Natural killer cell (primary cell): ENCODE measurements at regions not wholly inside any gene's neighbourhood (a gene's known extent, or its start where the extent isn't known, plus 50 kb on each side); places are given as distances from the start of the nearest gene placed in this dataset.

ENCODE experiments used
- ATAC-seq, 3 donors: fragments of 150-1000 bp in 2 of 3; fragments of 200-7000 bp in 1 of 3; cut with Tn5 transposase; 1 replicate in 1 of 3; 2 replicates in 2 of 3; pipeline ENCODE4 v1.10.0; 2021; ENCODE audit warnings: mild to moderate bottlenecking in 2 of 3, moderate library complexity in 2 of 3
- DNase-seq, 2 donors: peaks; one replicate each; pipeline versions ENCODE4 v3.0.0 to v3.0.0-alpha.2; 2013 to 2021; ENCODE audit warnings: mixed read lengths in 1 of 2
- H3K27ac ChIP-seq: one replicate; pipeline ENCODE4 v1.5.1; 2013; ENCODE audit warnings: mild to moderate bottlenecking, low read length
- H3K27me3 ChIP-seq: one replicate; pipeline ENCODE4 v1.6.1; 2013; ENCODE audit warnings: low read length; ENCODE audit not compliant: control insufficient read depth, insufficient read depth
- H3K36me3 ChIP-seq: one replicate; pipeline ENCODE4 v1.6.1; 2013; ENCODE audit warnings: low read length; ENCODE audit not compliant: control insufficient read depth, insufficient read depth
- H3K4me1 ChIP-seq: one replicate; pipeline ENCODE4 v1.6.1; 2013; ENCODE audit warnings: low read length; ENCODE audit not compliant: control insufficient read depth, insufficient read depth
- H3K4me3 ChIP-seq: one replicate; pipeline ENCODE4 v1.5.1; 2013; ENCODE audit warnings: low read length
- H3K9me3 ChIP-seq: one replicate; pipeline ENCODE4 v1.6.1; 2013; ENCODE audit warnings: low read length; ENCODE audit not compliant: control insufficient read depth, insufficient read depth
- H3K27ac Mint-ChIP-seq, 2 donors: one replicate each; pipeline ENCODE4 v1.8.0; 2022; ENCODE audit warnings: mild to moderate bottlenecking in 2 of 2, mixed read lengths in 2 of 2, moderate library complexity in 1 of 2
- H3K27me3 Mint-ChIP-seq, 2 donors: one replicate each; pipeline ENCODE4 v1.8.0; 2022; ENCODE audit warnings: low read depth in 2 of 2, mixed read lengths in 2 of 2
- H3K36me3 Mint-ChIP-seq: one replicate; pipeline ENCODE4 v1.8.0; 2022; ENCODE audit warnings: mixed read lengths
- H3K4me1 Mint-ChIP-seq, 2 donors: one replicate each; pipeline ENCODE4 v1.8.0; 2022; ENCODE audit warnings: mixed read lengths in 2 of 2
- H3K4me3 Mint-ChIP-seq: one replicate; pipeline ENCODE4 v1.8.0; 2022; ENCODE audit warnings: mild to moderate bottlenecking, moderate library complexity, mixed read lengths
- H3K9me3 Mint-ChIP-seq, 2 donors: one replicate each; pipeline ENCODE4 v1.8.0; 2022; ENCODE audit warnings: mixed read lengths in 2 of 2
- WGBS: methylation state at CpG from one replicate; pipeline ENCODE4 v1.1.7; 2013; ENCODE audit warnings: missing lambda C conversion rate; ENCODE audit not compliant: insufficient coverage; 5-methylcytosine and 5-hydroxymethylcytosine counted together
- intact Hi-C: fragments of 100-400 bp; cut with micrococcal nuclease; formaldehyde crosslinking; loops from one replicate; pipeline ENCODE4 v1.14.2; 2022
- TF ChIP-seq, protein P1 (sequence below): fragments of 200-600 bp; IDR thresholded peaks from one replicate; pipeline ENCODE4 v1.8.0; 2022; ENCODE audit warnings: antibody characterized with exemption

DNA sequence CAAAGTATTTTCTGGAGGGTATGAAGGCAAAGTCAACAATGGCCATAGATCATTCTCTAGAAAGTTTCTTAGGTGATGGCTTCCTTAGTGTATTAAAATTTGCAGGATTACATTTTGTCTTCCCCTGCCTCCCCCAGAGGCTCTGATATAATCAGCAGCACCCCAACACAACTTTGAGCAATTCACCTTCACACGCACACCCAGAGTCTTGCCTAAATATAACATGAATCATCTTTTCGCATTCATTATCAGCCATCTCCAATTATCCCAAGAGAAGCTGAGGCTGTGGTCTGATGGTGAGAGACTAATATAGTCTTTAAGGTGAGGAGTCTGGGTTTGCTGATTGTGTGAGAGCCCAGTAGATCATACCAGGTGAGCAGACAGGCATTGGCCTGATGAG lies 343.0 kb downstream of the RRAGC start:
- no peaks in the 10 kb centered on the region for H3K27me3 ChIP-seq
- H3K9me3 ChIP-seq = no peaks in the 10 kb centered on the region
- Mint-ChIP-seq H3K4me3 (no peak overlapping the region), H3K27ac (no peak overlapping the region), H3K9me3 (no peaks in the 10 kb centered on the region), H3K36me3 (no peaks in the 10 kb centered on the region), H3K27me3 (peaks cover 10 to 26% of the 10 kb centered on the region in 2 donors), H3K4me1 (no peaks in the 10 kb centered on the region)
- no peaks in the 10 kb centered on the region for H3K36me3 ChIP-seq
- no peaks in the 10 kb centered on the region for H3K4me1 ChIP-seq
- 88% methylated on average over 1 of the region's 2 CpGs for WGBS
- H3K4me3 ChIP-seq = no peak overlapping the region
- intact Hi-C loops = no loop called here
- no peak for DNase-seq
- no peak overlapping the region for H3K27ac ChIP-seq
- ATAC-seq = no peak
- TF ChIP-seq, protein P1, sequence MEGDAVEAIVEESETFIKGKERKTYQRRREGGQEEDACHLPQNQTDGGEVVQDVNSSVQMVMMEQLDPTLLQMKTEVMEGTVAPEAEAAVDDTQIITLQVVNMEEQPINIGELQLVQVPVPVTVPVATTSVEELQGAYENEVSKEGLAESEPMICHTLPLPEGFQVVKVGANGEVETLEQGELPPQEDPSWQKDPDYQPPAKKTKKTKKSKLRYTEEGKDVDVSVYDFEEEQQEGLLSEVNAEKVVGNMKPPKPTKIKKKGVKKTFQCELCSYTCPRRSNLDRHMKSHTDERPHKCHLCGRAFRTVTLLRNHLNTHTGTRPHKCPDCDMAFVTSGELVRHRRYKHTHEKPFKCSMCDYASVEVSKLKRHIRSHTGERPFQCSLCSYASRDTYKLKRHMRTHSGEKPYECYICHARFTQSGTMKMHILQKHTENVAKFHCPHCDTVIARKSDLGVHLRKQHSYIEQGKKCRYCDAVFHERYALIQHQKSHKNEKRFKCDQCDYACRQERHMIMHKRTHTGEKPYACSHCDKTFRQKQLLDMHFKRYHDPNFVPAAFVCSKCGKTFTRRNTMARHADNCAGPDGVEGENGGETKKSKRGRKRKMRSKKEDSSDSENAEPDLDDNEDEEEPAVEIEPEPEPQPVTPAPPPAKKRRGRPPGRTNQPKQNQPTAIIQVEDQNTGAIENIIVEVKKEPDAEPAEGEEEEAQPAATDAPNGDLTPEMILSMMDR = no peak

DNA sequence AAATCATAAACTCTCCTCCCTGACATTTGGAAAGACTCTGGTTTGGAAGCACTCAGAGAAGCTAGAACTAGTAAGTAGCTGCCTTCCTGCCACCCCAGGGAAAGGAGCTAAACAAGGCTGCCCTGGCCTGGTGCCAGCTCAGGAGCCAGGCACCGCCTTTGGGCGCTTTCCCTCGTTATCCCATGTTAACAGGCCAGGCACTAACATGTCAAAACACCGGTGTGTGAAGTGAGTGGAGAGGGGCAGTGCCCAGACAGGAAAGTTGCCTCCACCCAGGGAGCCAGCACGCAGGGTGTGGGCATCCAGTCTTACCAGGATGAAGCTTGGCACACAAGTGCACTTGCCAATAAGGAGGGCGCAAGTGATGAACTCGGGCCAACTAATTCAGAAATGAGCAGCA lies 346.8 kb downstream of the RRAGC start:
- no peaks in the 10 kb centered on the region for H3K36me3 ChIP-seq
- TF ChIP-seq, protein P1 = no peak
- Mint-ChIP-seq H3K27ac (no peak overlapping the region), H3K4me1 (no peaks in the 10 kb centered on the region), H3K27me3 (peaks cover 22 to 42% of the 10 kb centered on the region in 2 donors), H3K4me3 (no peak overlapping the region), H3K36me3 (no peaks in the 10 kb centered on the region), H3K9me3 (no peaks in the 10 kb centered on the region)
- H3K4me1 ChIP-seq = no peaks in the 10 kb centered on the region
- ATAC-seq (no peak), DNase-seq (no peak)
- H3K27me3 ChIP-seq = no peaks in the 10 kb centered on the region
- no peak overlapping the region for H3K4me3 ChIP-seq
- intact Hi-C loops = no loop called here
- H3K9me3 ChIP-seq = no peaks in the 10 kb centered on the region
- no peak overlapping the region for H3K27ac ChIP-seq
- 83% methylated on average over 7 of the region's 7 CpGs for WGBS

DNA sequence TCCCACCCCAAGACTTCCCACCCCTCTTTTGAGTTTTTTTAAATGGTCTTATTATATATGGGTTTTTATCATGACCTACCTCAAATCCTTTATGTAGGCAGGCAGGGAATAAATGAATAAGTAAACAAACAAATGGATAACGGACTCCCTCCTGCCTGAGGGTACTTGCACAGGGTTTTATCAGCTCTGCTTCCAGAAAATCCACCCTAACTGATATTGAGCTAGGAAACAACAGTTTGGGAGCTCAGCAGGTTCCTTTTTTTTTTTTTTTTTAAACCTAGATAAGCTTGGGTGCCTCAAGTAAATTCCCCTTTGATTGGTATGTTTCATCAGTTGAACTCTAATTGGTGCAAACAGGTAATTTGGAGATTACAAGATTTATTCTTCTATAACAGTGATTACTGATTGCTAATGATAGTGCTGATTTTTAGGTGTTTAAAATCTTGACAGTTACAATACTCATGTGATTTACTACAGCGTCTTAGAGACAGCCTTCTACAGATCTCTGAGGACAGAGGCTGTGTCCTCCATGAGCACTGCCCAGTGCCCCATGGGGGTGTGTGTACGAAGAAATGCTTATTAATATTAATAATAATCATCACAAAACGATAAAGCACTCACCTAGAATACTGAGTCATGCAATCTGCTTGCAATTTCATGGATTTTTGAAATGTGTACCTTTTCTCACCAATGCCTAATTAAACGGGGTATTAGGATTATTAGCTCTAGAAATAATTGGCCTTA lies 347.4 kb downstream of the RRAGC start:
- ATAC-seq (no peak), DNase-seq (no peak)
- no peak overlapping the region for H3K4me3 Mint-ChIP-seq
- TF ChIP-seq, protein P1 = no peak
- H3K9me3 Mint-ChIP-seq = no peaks in the 10 kb centered on the region
- peaks cover 20 to 42% of the 10 kb centered on the region in 2 donors for H3K27me3 Mint-ChIP-seq
- Histone ChIP-seq H3K27me3 (no peaks in the 10 kb centered on the region), H3K9me3 (no peaks in the 10 kb centered on the region), H3K4me1 (no peaks in the 10 kb centered on the region), H3K27ac (no peak overlapping the region), H3K36me3 (no peaks in the 10 kb centered on the region), H3K4me3 (no peak overlapping the region)
- H3K4me1 Mint-ChIP-seq = no peaks in the 10 kb centered on the region
- intact Hi-C loops = no loop called here
- no peak overlapping the region for H3K27ac Mint-ChIP-seq
- WGBS = 56% methylated on average over 2 of the region's 5 CpGs
- no peaks in the 10 kb centered on the region for H3K36me3 Mint-ChIP-seq

DNA sequence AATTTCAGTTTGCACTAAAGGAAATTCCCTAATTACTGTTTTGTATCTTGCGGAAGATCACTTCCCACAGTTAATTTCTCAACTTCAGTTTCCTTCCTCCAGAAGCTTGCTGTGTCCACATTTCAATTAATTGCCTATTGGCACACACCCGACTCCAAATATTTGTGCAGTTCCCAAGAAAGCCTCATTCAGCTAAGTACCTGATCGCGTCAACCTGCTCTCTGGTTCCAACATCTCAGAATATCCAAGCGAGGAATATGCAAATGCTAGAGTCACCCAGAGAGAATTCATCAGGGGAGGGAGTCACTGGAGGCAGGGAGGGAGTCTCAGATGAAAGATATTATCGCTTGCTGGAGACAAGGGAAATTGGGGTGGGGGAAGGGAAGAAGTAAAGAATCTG lies 351.3 kb downstream of the RRAGC start:
- intact Hi-C loops = no loop called here
- H3K36me3 ChIP-seq = no peaks in the 10 kb centered on the region
- H3K4me3 ChIP-seq = no peak overlapping the region
- H3K27me3 ChIP-seq = no peaks in the 10 kb centered on the region
- no peak for DNase-seq
- no peak overlapping the region for H3K27ac ChIP-seq
- ATAC-seq = no peak
- no peaks in the 10 kb centered on the region for H3K9me3 Mint-ChIP-seq
- no peaks in the 10 kb centered on the region for H3K36me3 Mint-ChIP-seq
- peaks cover 42 to 67% of the 10 kb centered on the region in 2 donors for H3K27me3 Mint-ChIP-seq
- peaks cover 0 to 7% of the 10 kb centered on the region in 2 donors for H3K4me1 Mint-ChIP-seq
- 54% methylated on average over 6 of the region's 6 CpGs for WGBS
- no peaks in the 10 kb centered on the region for H3K4me1 ChIP-seq
- H3K4me3 Mint-ChIP-seq = no peak overlapping the region
- H3K27ac Mint-ChIP-seq = no peak overlapping the region
- TF ChIP-seq, protein P1 = no peak
- no peaks in the 10 kb centered on the region for H3K9me3 ChIP-seq
